CD4-positive, alpha-beta T cell treated with Interleukin-2 at 100 ng/mL for 4 hours (primary cell): ENCODE measurements at regions not wholly inside any gene's neighbourhood (a gene's known extent, or its start where the extent isn't known, plus 50 kb on each side); places are given as distances from the start of the nearest gene placed in this dataset.

Experiments used
- DNase-seq: peaks from one replicate; pipeline ENCODE4 v3.0.0-alpha.2; 2020; ENCODE audit warnings: low spot score

DNA sequence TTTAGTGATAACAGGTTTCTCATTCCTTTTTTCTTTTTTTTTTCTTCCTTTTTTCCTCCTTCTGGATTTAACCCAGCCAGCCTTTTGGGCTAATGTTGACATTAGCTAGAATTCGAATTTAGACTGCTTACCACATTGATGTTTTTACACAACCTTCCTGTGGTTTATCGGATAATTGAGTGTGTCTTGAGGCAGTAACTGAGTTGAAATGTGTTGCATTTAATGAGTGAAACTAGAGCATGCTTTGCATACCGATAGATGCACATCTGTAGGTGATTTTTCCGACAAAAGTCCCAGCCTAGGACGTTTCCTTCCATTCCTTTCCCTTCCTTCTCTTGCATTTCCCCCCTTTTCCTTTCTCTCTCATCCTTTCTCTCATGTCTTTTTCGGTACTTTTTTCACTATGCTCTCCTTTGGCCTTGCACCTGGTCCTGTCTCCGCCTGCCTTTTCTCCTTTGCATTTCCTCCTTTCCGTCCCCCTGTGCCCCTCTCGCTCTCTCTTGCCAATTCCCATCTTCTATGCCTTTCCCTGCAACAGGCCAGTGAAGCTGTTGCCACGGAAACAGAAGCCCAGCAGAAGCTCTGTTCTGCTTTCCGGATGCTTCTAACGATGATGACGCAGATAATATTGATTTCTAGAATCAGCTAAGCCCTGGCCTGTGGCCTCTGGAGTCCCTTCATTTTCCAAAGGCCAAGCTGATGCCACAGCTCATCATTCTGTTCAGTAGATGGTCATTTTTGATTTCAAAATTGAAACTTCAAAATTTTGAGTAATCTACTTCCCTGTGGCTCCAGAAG is 76.1 kb downstream of the SLC25A47 start:
- no peak for DNase-seq

DNA sequence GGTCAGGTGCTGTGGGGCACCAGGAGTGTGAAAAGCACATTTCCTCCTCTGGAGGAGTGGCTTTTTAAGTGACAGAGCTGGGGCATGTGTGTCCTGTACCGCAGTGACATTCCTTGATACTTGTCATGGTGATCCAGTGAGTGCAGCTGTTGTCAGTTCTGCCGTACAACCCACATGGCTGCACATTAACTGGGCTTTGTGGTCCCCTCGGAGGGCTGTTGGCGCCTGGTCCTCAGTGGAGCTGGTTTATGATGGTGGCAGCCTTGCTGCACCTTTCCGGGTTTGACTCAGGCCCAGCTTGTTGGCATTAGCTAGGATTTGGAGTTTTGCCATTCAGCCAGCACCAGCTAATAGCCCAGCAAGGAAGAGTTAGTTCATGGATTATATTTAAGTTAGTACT is 77.0 kb downstream of the SLC25A47 start:
- no peak for DNase-seq

DNA sequence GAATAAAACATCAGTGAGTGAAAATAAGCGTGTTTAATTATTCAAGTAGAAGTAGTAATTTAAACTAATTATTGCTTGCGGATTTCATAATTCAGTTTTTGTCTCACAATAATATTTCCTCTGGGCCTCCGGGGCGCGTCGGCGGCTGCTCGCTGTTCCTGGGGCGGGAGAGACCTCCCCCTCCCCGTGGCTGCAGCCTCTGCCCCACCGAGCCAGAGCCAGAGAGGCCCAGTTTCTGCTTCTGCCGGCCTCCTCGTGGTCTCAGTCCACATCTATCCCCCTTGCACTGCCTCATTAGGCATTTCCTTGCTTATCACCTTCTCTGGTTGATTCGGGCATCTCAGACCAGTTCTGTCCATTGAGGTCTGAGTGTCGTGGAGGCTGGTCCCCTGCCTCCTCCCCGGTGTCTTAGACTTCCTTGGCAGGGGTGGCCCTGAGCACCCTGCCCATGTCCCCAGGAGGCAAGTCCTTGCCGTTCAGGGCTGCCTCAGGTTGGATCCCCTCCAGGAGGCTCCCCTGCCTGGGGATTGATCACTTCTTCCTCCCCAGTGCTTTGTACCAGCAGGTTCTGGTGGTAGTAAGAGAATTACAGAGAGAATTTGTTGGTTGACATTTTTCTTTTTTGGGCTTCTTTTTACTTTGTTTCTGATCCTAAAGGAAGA is 78.0 kb downstream of the SLC25A47 start:
- DNase-seq = no peak

DNA sequence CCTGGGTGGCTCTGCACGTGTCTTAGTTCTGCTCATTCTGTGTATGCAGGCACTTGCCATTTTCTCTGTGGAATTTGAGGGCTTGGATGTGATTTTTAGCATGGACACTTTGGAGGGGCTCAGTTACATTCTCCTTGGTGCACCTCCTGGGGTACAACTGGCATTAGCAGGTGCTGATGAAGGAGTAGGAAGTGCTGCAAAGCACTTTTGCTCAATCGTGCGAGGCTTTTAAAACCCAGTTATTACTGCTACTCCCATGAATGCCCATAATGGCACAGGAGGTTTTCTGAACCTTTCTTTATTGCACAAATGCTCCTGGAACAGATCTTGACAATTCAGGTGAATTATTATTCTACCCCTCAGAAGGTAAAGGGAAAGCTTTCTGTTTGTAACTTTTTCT is 78.7 kb downstream of the SLC25A47 start:
- DNase-seq = no peak

DNA sequence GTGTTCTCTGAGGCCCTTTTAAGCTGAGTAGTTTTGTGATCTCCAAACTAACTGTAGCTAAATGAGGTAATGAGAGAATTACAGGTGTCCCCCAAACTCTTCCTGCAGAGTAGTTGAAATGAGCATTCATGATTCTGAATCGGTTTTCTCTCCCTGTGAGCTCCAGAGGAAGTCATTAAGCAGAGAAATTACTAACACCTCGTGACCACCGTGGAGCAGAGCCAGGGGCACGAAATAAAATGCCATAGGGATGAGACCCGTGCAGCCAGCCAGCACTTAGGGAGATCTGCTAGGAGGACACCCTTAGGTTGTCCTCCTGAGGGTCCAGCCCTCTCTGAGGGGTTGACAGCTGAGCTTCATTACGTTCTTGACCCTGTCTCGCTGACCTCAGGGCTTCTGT is 79.5 kb downstream of the SLC25A47 start:
- no peak for DNase-seq

DNA sequence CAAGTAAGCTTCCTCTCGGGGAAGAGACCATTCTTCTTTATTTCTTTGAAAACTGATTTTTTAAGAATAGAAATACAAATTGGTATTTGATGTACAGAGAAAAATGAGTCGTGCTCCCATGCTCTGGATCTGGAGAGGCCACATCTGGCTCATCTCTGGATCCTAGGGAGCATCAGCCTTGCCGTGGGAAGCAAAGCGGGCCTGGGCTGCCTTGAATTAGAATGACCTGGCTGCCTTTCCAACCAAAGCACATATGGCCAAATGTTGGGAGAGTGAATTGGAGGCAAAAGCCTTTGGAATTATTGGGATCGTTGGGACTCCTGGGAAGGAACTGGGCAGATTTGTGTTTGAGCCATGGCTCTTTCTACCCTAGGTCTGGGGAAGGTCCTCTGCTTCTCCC is 80.0 kb downstream of the SLC25A47 start:
- DNase-seq = no peak

DNA sequence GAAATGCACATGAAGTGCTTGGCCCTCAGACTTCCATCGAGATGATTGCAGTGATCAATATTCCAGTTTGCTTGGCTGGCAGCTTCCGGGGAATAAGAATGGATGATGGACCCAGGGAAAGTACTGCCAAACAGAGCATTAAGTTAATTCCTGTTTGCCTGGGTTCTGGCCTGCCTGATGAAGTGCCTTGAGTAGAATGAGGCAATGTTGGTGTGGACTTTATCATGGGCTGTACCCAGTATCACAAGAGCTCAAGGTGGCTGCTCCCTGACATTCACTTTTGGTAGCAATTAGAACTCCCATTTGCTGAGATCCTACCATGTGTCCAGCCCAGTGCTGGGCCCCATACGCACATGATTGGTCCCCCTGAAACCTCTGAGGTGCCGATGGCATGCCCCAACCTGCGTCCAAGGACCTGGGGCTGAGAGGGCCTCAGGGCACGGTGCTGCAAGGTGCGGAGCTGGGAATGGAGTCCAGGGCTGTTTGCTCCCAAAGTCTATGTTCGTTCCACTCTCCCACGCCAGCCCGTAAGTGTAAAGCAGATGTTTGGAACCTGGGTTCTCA is 80.7 kb downstream of the SLC25A47 start:
- DNase-seq = no peak

DNA sequence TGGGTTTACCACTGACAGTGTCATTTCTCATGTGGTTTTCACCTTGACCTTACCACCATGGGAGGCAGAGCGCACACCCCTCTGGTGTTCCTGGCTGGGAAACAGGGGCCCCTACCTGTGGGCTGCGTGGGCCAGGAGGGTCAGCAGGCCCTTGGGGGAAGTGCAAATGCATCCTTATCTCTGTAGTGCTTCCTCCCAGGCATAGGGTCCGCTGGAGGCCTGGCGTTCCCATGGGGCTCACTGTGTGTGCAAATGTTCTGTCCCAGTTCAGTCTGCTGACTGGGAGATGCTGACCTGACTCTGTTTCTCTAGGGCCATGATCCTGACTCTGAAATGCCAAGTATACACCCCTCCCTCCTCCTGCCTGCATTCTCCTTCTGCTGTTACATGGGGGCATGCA is 81.3 kb downstream of the SLC25A47 start:
- DNase-seq = no peak

DNA sequence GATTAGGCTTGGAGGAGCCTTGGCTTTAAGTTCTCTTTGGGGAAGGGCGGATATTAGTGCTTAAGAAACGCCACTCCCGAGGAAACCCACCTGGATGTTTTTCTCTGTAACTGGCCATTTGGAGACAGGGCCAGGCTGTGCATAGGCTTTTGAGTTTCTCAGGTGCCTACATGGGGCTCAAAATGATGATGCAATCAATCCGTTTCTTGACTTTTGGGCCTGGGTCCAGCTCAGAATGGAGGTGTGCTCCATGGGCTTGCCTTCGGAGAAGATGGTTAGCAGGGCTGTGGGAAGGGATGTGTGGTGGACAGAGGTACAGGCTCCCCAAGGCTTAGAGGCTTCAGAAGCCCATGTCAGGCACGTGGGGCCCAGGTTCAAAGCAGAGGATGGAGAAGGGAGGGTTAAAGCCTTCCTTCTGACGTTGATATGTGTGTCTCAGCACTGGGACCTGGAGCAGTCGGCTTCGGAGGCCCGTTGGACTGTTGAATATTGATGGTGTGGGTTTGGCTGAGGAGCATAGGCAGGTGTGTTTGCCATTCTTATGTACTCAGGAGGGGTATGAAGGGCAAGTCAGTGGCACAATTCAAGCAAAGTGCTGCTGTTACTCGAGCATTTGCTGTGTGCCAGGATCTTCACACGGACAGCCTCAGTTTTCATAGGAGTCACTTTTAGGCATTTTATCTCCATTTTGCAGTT is 82.8 kb downstream of the SLC25A47 start:
- DNase-seq = no peak

DNA sequence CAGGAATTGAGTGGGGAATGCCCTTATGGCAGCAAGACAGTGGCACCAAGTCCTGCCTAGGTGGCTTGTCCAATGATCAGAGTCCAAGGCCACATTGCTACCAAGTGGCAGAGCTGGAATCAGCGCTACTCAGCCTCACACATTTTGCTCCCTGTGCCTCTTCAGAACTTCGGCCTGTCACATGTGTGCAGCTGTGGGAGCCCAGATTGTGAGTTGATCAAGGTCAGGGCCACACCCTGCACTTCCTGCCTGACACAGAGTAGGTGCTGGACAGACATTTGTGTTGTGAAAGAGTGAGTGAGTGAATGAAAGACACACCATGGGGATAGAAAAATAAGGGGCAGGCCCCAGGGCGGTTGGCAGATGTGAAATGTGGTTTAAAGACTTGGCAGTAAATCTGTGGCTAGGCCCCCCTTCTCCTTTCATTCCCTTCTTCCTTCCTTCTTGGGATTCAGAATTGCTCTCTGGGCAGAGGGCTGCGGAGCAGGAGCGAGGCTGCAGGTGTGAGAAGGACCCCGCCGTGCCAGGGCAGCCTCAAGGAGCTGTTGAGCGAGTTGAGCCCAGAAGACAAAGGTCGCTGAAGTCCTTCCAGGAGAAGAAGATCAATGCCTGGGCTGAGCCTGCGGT is 83.5 kb downstream of the SLC25A47 start:
- peak; percentile 37 for DNase-seq

DNA sequence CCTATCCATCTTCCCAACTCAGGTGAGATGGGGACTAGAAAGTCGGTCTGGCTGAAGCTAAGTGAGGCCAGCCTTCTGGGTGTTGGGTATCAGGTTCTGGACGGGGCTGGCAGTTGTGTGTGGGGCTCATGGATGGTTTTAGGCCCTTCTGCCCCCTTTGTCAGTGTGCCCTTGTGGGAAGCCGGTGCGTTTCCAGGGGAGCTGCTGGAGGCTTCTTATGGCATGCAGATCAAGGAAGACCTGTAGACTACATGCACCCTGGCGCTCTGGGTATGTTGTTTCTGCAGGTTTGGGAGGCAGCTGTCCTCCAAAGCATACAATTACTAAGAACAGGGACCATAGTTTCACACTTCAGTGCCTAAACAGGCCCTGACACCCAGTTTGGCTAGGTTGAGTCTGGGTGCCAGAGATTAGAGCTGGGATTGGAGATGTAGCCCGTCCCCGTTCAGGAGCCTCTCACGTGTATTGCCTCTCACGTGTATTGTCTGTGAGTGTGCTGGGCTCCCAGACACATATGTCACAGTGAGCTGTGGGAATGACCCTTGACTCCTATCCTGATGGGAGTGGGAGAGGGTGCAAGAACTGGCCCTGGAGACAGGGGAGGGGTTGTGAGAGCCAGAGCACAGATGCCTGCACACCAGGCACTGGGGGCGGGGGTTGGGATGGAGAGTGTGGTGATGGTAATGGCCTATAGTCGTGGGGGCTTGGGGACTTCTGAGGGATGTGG is 84.4 kb downstream of the SLC25A47 start:
- DNase-seq = no peak

DNA sequence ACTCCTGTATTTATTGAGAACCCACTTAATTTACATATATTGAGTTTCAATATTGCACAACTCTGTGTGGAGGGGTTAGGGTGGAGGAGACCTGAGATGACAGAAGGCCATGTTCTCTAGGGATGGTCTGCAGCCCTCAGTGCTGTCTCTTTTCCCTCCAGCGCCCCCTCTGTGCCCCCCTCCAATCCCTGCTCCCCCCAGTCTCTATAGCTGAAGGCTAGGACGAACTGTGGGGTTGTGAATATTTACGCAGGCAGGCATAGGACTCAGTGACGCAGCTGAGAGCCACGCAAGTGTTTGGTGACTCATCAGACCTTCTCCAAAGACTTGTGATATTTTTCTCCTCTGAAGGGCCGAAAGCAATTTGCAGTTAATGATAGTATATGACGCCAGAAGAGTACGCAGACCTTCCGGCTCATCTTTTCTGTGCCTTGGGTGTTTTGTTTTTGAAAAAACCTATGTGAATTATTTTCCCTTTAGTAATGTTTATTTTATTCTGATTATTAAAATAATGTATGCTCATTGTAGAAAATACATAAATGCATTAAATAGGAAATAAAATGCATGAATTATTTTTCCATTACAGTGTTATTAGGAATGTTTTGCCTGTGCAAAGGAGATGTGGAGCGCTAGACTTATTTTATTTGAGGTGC is 85.3 kb downstream of the SLC25A47 start:
- peak; percentile 35 for DNase-seq

DNA sequence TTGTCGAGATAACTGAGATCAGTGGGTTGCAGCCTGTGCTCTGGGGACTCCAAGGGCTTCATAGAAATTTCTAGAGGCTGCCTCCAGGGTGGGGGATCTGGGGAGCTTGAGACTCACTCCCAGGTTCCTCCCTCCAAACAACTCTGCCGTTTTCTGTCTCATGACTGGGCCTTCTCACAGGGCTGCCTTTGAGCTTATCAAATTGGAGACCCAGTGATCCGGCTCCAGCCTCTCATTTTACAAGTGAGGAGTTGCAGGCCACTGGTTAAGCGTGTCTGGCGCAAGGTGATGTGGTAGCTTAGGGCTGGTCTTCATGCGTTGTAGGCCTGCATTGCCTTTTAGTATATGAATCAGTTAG is 85.8 kb downstream of the SLC25A47 start:
- DNase-seq = no peak

DNA sequence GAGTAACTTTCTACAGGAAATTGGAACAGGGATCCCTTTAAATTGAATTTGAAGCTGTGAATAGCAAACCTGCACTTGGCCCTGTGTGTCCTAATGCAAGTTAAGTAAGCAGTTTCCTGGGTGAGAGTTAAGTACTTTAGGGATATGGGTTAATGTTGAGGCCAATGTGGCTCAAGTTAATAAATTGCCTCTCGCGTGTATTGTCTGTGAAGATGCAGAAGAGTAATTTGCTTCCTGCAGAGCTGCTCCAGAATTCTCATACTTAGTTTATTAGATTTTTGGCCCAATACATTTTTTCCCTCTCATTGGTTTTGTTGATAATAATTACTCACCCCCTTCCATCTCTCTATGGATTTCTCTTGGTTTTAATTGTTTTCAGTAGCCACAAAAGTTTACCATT is 86.5 kb downstream of the SLC25A47 start:
- DNase-seq = no peak

DNA sequence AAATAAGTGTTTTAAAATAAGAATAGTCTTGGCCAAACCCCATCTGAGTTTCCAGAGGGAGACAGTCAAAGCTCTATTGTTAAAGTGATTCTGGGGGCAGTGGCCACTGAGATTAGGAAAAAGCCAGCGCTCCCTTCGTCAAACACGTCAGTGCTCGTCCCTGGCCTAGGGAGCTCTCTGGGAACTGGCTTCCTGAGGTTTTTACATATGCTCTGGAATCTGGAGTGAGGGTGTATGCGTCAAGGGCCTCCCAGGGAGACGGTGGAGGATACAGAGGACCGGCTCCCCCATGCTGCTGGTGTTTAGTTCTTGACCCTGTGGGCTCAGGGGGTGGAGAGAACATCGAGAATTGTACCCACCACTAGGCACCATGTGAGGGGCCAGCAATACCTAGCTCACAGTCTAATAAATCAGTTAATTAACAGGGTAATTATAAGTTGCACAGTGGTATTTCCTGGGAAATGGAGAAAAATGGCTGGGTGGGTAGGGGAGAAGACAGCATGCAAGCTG is 87.0 kb downstream of the SLC25A47 start:
- DNase-seq = no peak

DNA sequence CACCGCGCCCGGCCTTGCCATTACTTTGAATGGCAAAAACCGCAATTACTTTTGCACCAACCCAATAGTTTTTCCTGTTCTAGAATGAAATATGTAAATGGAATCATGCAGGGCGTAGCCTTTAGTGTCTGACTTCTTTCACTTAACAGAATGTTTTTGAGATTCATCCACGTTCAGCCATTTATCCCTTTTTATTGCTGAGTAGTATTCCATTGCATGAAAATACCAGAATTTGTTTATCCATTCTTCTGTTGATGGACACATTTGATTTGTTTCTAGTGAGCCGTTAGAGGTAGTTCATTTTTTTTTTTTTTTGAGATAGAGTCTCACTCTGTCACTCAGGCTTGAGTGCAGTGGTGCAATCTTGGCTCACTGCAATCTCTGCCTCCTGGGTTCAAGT is 90.6 kb downstream of the SLC25A47 start:
- DNase-seq = no peak

DNA sequence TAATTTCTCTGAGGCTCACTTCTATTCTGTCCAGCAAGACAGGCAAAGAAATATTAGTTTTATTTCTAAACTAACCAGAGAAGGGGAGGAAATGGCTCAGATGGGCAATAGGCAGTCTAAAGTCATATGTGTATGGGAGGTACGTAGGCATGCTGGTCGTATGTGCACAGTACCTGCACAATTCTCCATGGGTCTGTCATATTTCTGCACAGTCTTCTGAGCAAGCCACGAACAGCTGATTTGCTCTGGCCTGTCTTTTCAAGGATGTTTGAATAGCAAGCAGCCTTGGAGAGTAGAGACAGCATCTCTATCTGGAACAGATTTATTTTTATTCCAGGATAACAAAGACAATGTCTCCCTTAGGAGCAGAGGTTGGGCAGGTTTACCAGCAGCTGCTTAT is 92.1 kb downstream of the SLC25A47 start:
- no peak for DNase-seq

DNA sequence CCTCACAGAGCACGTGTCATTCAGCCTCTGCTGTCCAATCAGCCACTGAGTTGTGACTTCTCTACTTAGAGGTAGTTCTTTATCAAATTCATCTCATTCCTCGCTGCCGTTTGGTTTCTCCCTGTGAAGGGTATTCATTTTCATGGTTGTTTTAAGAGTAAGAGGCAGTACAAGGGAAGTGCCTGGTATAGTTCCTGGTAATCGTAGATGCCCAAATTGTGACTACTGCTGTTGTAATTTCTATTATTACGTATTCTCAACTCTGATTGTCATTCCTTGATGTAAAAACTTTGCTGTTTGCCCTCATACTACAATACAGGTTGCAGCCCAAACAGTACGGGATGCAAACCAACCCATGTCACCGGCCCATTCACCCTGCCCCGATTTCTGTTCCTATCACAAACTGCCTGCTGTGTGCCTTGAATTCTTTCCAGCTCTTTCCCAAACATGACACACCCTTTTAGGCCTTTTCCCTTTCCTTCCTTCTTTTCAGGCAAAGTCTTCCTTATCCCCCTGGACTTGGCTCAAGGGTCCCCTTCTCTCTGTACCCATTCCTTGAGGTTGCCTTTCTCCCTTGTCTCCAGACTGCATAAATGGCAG is 93.0 kb downstream of the SLC25A47 start:
- DNase-seq = no peak

DNA sequence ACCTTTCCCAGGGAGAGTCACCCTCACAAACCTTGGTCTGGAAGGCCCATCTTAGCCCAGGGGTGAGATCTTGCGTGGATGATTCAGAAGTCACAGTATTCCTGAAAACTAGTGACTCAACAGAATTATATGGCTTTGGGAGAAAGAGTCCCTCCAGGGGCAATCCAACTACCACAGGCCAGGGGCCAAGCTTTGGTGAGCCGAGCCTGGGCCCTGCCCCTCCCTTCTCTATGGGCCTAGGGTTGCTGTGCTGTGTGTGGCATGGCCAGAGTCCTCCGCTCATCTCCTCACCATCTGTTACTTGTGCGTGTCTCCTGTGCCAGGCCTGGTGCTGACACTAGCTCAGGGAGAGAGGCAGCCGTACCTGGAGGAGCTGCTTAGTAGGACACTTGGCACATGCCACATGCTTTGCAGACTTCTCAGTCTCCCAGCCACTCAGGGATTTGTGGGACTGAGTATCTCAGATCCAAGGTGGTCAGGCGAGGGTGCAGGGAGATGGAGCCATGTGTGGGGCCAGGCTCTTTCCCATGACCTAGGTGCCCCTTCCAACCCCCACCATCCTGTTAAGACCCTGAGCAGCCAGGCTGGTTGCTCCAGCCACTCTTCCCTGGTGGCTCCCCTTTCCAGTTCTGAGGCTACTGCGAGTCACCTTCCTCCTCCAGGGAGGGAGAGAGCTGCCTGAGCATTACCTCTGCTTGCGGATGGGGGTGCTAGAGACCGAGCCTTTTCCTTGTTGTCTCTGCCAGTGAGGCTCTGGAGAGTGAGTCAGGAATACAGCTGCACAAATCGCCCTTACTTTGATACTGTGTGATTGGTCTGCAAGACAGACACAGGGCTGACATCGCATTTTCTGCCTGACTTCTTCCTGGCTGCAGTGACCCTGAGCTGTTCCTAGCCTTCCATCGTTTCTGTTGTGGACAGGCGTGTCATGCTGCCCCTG is 94.1 kb downstream of the SLC25A47 start:
- no peak for DNase-seq

DNA sequence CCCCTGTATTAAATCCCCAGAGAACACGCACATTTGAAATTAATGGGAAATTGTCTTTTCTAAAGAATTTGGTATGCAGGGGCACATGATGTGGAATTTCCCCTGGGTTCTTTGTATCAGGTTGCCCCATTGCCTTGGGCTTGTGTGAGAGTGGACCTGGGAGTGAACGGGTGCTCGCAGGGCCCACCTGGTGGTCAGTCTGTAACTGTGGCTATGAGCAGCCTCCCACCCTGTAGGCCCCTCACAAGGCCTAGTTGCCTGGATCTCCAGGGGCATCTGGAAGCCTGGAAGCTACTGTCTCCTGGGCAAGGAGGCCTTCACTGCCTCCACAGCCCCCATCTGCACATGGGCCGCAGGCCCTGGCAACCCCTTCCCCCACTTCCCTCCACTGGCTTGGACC is 96.7 kb downstream of the SLC25A47 start:
- no peak for DNase-seq
